ENCODE measurements at regions not wholly inside any gene's neighbourhood (a gene's known extent, or its start where the extent isn't known, plus 50 kb on each side); places are given as distances from the start of the nearest gene placed in this dataset.

- H3K27me3 Mint-ChIP-seq (ENCODE audit: unreplicated experiment), result no peaks in the 10 kb centered on the region
- peaks cover 13% of the 10 kb centered on the region for H3K9me3 Mint-ChIP-seq (ENCODE audit: unreplicated experiment)
- H3K4me3 Mint-ChIP-seq (ENCODE audit: unreplicated experiment), result no peak overlapping the region
- H3K36me3 Mint-ChIP-seq (ENCODE audit: unreplicated experiment), result peaks cover 2% of the 10 kb centered on the region
- peak overlapping the region; percentile 69 for H3K27ac Mint-ChIP-seq (ENCODE audit: unreplicated experiment)
- no peak for TF ChIP-seq CTCF (IDR thresholded peaks at IDR 0.05)
- DNase-seq (ENCODE audit: extremely low spot score, unreplicated experiment), result no peak
- H3K4me1 Mint-ChIP-seq (ENCODE audit: unreplicated experiment), result peaks cover 36% of the 10 kb centered on the region
These were observed 103.6 kb downstream of the BOD1 start for GRCh38 chr5:173512637-173513435.

GRCh38 chr5:173509060-173509459 is 107.4 kb downstream of the BOD1 start:
- H3K36me3 Mint-ChIP-seq (ENCODE audit: unreplicated experiment), result peaks cover 1% of the 10 kb centered on the region
- no peak for DNase-seq (ENCODE audit: extremely low spot score, unreplicated experiment)
- no peak for TF ChIP-seq CTCF (IDR thresholded peaks at IDR 0.05)
- no peaks in the 10 kb centered on the region for H3K27me3 Mint-ChIP-seq (ENCODE audit: unreplicated experiment)
- no peak overlapping the region for H3K4me3 Mint-ChIP-seq (ENCODE audit: unreplicated experiment)
- peaks cover 23% of the 10 kb centered on the region for H3K4me1 Mint-ChIP-seq (ENCODE audit: unreplicated experiment)
- H3K27ac Mint-ChIP-seq (ENCODE audit: unreplicated experiment), result no peak overlapping the region
- peaks cover 13% of the 10 kb centered on the region for H3K9me3 Mint-ChIP-seq (ENCODE audit: unreplicated experiment)

- no peaks in the 10 kb centered on the region for H3K27me3 Mint-ChIP-seq (ENCODE audit: unreplicated experiment)
- DNase-seq (ENCODE audit: extremely low spot score, unreplicated experiment), result no peak
- no peak for TF ChIP-seq CTCF (IDR thresholded peaks at IDR 0.05)
- H3K4me1 Mint-ChIP-seq (ENCODE audit: unreplicated experiment), result peaks cover 9% of the 10 kb centered on the region
- peaks cover 13% of the 10 kb centered on the region for H3K9me3 Mint-ChIP-seq (ENCODE audit: unreplicated experiment)
- H3K36me3 Mint-ChIP-seq (ENCODE audit: unreplicated experiment), result peaks cover 1% of the 10 kb centered on the region
- no peak overlapping the region for H3K27ac Mint-ChIP-seq (ENCODE audit: unreplicated experiment)
- no peak overlapping the region for H3K4me3 Mint-ChIP-seq (ENCODE audit: unreplicated experiment)
These were observed 109.3 kb downstream of the BOD1 start for GRCh38 chr5:173507171-173507570.

- no peak overlapping the region for H3K27ac Mint-ChIP-seq (ENCODE audit: unreplicated experiment)
- H3K4me3 Mint-ChIP-seq (ENCODE audit: unreplicated experiment), result no peak overlapping the region
- TF ChIP-seq CTCF (IDR thresholded peaks at IDR 0.05), result no peak
- no peaks in the 10 kb centered on the region for H3K27me3 Mint-ChIP-seq (ENCODE audit: unreplicated experiment)
- peaks cover 7% of the 10 kb centered on the region for H3K4me1 Mint-ChIP-seq (ENCODE audit: unreplicated experiment)
- H3K9me3 Mint-ChIP-seq (ENCODE audit: unreplicated experiment), result peaks cover 8% of the 10 kb centered on the region
- peaks cover 1% of the 10 kb centered on the region for H3K36me3 Mint-ChIP-seq (ENCODE audit: unreplicated experiment)
- DNase-seq (ENCODE audit: extremely low spot score, unreplicated experiment), result no peak
These were observed 110.8 kb downstream of the BOD1 start for GRCh38 chr5:173505634-173506033.

GRCh38 chr5:173501922-173502321 is 114.5 kb downstream of the BOD1 start:
- Mint-ChIP-seq H3K4me3 (ENCODE audit: unreplicated experiment) (no peak overlapping the region), H3K27me3 (ENCODE audit: unreplicated experiment) (no peaks in the 10 kb centered on the region), H3K9me3 (ENCODE audit: unreplicated experiment) (no peaks in the 10 kb centered on the region), H3K36me3 (ENCODE audit: unreplicated experiment) (peaks cover 1% of the 10 kb centered on the region), H3K4me1 (ENCODE audit: unreplicated experiment) (peaks cover 33% of the 10 kb centered on the region), H3K27ac (ENCODE audit: unreplicated experiment) (no peak overlapping the region)
- DNase-seq (ENCODE audit: extremely low spot score, unreplicated experiment), result no peak
- TF ChIP-seq CTCF (IDR thresholded peaks at IDR 0.05), result no peak
